HCT116 (cell line): ENCODE measurements at regions not wholly inside any gene's neighbourhood (a gene's known extent, or its start where the extent isn't known, plus 50 kb on each side); places are given as distances from the start of the nearest gene placed in this dataset.

Source experiments
- ATAC-seq: fragments of 200-7000 bp; cut with Tn5 transposase; 2 replicates; pipeline ENCODE4 v1.9.1; 2020; ENCODE audit warnings: mild to moderate bottlenecking, moderate library complexity
- BruUV-seq: library from RNA; stranded (reverse); fragments of 400-500 nt; replicated peaks from 2 replicates; lab custom pipeline; 2021; lab: Mats Ljungman, UMichigan
- CTCF ChIA-PET: fragments of 300-600 bp; sonication (Branson Sonifier 250); formaldehyde crosslinking; loops from one replicate; lab custom pipeline; 2021; ENCODE audit warnings: antibody characterized with exemption; lab: Charles Lee
- POLR2A ChIA-PET: fragments of 300-600, 350-600 bp; sonication (Branson Sonifier 250); formaldehyde crosslinking; loops from one replicate; lab custom pipeline; 2021; ENCODE audit warnings: antibody characterized with exemption; lab: Charles Lee
- RAD21 ChIA-PET, 2 experiments: fragments of 300-600 bp; sonication (Branson Sonifier 250); formaldehyde crosslinking; loops; one replicate each; lab custom pipeline; 2023; ENCODE audit warnings: low total read pairs in 2 of 2; ENCODE audit not compliant: uncharacterized antibody in 2 of 2, unreplicated experiment in 2 of 2, low non-redundant PET in 1 of 2; lab: Charles Lee
- DNase-seq: peaks from one replicate; pipeline ENCODE4 v3.0.0-alpha.2; 2010; ENCODE audit warnings: low read depth, low spot score
- H2AFZ ChIP-seq: fragments of 200-600 bp; shearing (Covaris generic), sonication (generic); 2 replicates; pipeline ENCODE4 v1.6.1; 2017; ENCODE audit warnings: low read depth, mixed run types, mixed read lengths, antibody characterized with exemption, low read length; ENCODE audit not compliant: poor library complexity, severe bottlenecking
- H3K27ac ChIP-seq: 2 replicates; pipeline ENCODE4 v1.5.1; 2012; ENCODE audit warnings: low read depth, low read length
- H3K27me3 ChIP-seq: fragments of 200-600 bp; sonication (generic); 2 replicates; pipeline ENCODE4 v1.6.1; 2016; ENCODE audit warnings: mixed run types, low read length, mixed read lengths; ENCODE audit not compliant: insufficient read depth
- H3K36me3 ChIP-seq, 2 experiments: fragments of 200-500 bp in 1 of 2; fragments of 200-600 bp in 1 of 2; sonication (Bioruptor generic) in 1 of 2; sonication (generic) in 1 of 2; 2 replicates each; pipeline versions ENCODE4 v1.5.1 to v1.6.1; 2014 to 2016; ENCODE audit warnings: low read length in 2 of 2, inconsistent platforms in 1 of 2, mixed read lengths in 1 of 2, mixed run types in 1 of 2; ENCODE audit not compliant: insufficient read depth in 2 of 2, control insufficient read depth in 1 of 2
- H3K4me1 ChIP-seq, 2 experiments: fragments of 200-600 bp in 1 of 2; sonication (generic) in 1 of 2; 2 replicates each; pipeline versions ENCODE4 v1.5.1 to v1.6.1; 2012 to 2017; ENCODE audit warnings: low read length in 2 of 2, inconsistent platforms in 1 of 2, mild to moderate bottlenecking in 1 of 2, mixed read lengths in 1 of 2, mixed run types in 1 of 2, moderate library complexity in 1 of 2; ENCODE audit not compliant: insufficient read depth in 2 of 2, control insufficient read depth in 1 of 2
- H3K4me2 ChIP-seq: fragments of 200-600 bp; sonication (generic); 2 replicates; pipeline ENCODE4 v1.6.1; 2017; ENCODE audit warnings: mixed run types, low read length, mixed read lengths
- H3K4me3 ChIP-seq, 2 experiments: fragments of 200-600 bp in 1 of 2; sonication (generic) in 1 of 2; replicated peaks in 1 of 2; 2 replicates each; pipeline ENCODE4 v1.5.1; 2011 to 2016; ENCODE audit warnings: low read length in 2 of 2, control low read depth in 1 of 2, low read depth in 1 of 2, mild to moderate bottlenecking in 1 of 2, mixed read lengths in 1 of 2, mixed run types in 1 of 2
- H3K79me2 ChIP-seq: fragments of 200-600 bp; sonication (generic); 2 replicates; pipeline ENCODE4 v1.6.1; 2017; ENCODE audit warnings: mild to moderate bottlenecking, mixed run types, low read length, moderate library complexity, mixed read lengths; ENCODE audit not compliant: insufficient read depth
- H3K9ac ChIP-seq: fragments of 200-600 bp; sonication (generic); 2 replicates; pipeline ENCODE4 v1.6.1; 2016; ENCODE audit warnings: low read length, mixed read lengths
- H3K9me2 ChIP-seq: fragments of 200-600 bp; sonication (generic), shearing (Covaris generic); 2 replicates; pipeline ENCODE4 v1.6.1; 2017; ENCODE audit warnings: mixed run types, mild to moderate bottlenecking, moderate library complexity; ENCODE audit not compliant: insufficient read depth
- H3K9me3 ChIP-seq, 2 experiments: fragments of 200-500 bp in 1 of 2; fragments of 200-600 bp in 1 of 2; sonication (Bioruptor generic) in 1 of 2; sonication (generic) in 1 of 2; 2 replicates each; pipeline ENCODE4 v1.6.1; 2014 to 2017; ENCODE audit warnings: low read length in 2 of 2, mixed read lengths in 2 of 2, inconsistent platforms in 1 of 2, low read depth in 1 of 2, mild to moderate bottlenecking in 1 of 2, mixed run types in 1 of 2, moderate library complexity in 1 of 2; ENCODE audit not compliant: control insufficient read depth in 1 of 2, insufficient read depth in 1 of 2
- H4K20me1 ChIP-seq: fragments of 200-600 bp; sonication (generic), shearing (Covaris generic); 2 replicates; pipeline ENCODE4 v1.6.1; 2017; ENCODE audit warnings: mixed run types, mild to moderate bottlenecking, moderate library complexity; ENCODE audit not compliant: insufficient read depth
- CBX3 ChIP-seq: IDR thresholded peaks from 2 replicates; pipeline ENCODE4 v1.6.1; 2012; ENCODE audit warnings: low read depth
- CEBPB ChIP-seq: IDR thresholded peaks from 2 replicates; pipeline ENCODE4 v1.6.1; 2012; ENCODE audit warnings: low read depth
- EGR1 ChIP-seq: IDR thresholded peaks from 2 replicates; pipeline ENCODE4 v1.6.1; 2012; ENCODE audit warnings: low read depth
- ELF1 ChIP-seq: IDR thresholded peaks from 2 replicates; pipeline ENCODE4 v1.6.1; 2012; ENCODE audit warnings: low read depth, borderline replicate concordance
- EZH2 ChIP-seq: fragments of 200-600 bp; sonication (generic); IDR thresholded peaks from 2 replicates; pipeline ENCODE4 v1.6.1; 2017; ENCODE audit warnings: antibody characterized with exemption, mixed run types
- JUND ChIP-seq: IDR thresholded peaks from 2 replicates; pipeline ENCODE4 v1.6.1; 2012
- MAX ChIP-seq: IDR thresholded peaks from 2 replicates; pipeline ENCODE4 v1.6.1; 2012
- POLR2A ChIP-seq: IDR thresholded peaks from 2 replicates; pipeline ENCODE4 v1.7.0; 2011; ENCODE audit warnings: borderline replicate concordance; ENCODE audit not compliant: insufficient read depth, insufficient read length; ENCODE audit errors: extremely low read depth
- SIN3A ChIP-seq: IDR thresholded peaks from 2 replicates; pipeline ENCODE4 v1.6.1; 2012; ENCODE audit warnings: low read depth
- ZBTB33 ChIP-seq: IDR thresholded peaks from 2 replicates; pipeline ENCODE4 v1.6.1; 2011; ENCODE audit warnings: mild to moderate bottlenecking, low read length, moderate library complexity; ENCODE audit not compliant: insufficient replicate concordance; ENCODE audit errors: extremely low read depth
- ZFX ChIP-seq: fragments of 450-650 bp; IDR thresholded peaks from 2 replicates; pipeline ENCODE4 v1.6.1; 2017
- intact Hi-C: fragments of 100-400 bp; cut with micrococcal nuclease; formaldehyde crosslinking; loops from 2 replicates; pipeline ENCODE4 v1.10.0; 2022
- TF ChIP-seq, protein P1 (sequence below): IDR thresholded peaks from 2 replicates; pipeline ENCODE4 v1.6.1; 2012; ENCODE audit warnings: low read depth
- TF ChIP-seq, protein P2 (sequence below): IDR thresholded peaks from 2 replicates; pipeline ENCODE4 v1.6.1; 2012

GRCh38 chr7:81534996-81535395 is 234.9 kb downstream of the HGF start (continued):
- TF ChIP-seq, protein P1, sequence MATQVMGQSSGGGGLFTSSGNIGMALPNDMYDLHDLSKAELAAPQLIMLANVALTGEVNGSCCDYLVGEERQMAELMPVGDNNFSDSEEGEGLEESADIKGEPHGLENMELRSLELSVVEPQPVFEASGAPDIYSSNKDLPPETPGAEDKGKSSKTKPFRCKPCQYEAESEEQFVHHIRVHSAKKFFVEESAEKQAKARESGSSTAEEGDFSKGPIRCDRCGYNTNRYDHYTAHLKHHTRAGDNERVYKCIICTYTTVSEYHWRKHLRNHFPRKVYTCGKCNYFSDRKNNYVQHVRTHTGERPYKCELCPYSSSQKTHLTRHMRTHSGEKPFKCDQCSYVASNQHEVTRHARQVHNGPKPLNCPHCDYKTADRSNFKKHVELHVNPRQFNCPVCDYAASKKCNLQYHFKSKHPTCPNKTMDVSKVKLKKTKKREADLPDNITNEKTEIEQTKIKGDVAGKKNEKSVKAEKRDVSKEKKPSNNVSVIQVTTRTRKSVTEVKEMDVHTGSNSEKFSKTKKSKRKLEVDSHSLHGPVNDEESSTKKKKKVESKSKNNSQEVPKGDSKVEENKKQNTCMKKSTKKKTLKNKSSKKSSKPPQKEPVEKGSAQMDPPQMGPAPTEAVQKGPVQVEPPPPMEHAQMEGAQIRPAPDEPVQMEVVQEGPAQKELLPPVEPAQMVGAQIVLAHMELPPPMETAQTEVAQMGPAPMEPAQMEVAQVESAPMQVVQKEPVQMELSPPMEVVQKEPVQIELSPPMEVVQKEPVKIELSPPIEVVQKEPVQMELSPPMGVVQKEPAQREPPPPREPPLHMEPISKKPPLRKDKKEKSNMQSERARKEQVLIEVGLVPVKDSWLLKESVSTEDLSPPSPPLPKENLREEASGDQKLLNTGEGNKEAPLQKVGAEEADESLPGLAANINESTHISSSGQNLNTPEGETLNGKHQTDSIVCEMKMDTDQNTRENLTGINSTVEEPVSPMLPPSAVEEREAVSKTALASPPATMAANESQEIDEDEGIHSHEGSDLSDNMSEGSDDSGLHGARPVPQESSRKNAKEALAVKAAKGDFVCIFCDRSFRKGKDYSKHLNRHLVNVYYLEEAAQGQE = no peak
- TF ChIP-seq EZH2 (no peak), CBX3 (no peak), POLR2A (no peak), CEBPB (no peak)

DNA sequence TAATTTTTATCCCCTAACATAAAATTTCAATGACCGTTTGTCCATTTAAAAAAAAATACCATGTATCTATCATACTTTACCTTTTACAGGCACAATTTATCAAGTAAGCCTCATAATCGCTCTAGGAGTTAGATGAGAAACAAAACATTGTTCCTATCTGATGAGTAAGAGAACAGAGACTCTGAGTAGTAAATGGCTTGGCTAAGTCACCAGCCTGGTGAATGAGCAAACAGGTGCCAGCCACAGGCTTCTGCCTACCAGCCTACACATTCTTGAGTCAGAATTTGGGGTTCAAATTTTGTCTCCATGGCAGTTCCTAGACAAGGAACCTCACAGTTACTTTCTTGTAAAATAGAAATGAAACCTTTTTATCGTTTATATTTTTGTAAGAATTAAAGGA is 235.4 kb downstream of the HGF start:
- Histone ChIP-seq H3K4me3 (no peak overlapping the region), H3K27ac (no peak overlapping the region), H4K20me1 (no peaks in the 10 kb centered on the region), H3K27me3 (no peaks in the 10 kb centered on the region), H3K9me3 (no peaks in the 10 kb centered on the region), H2AFZ (no peak overlapping the region), H3K9me2 (no peaks in the 10 kb centered on the region), H3K4me2 (no peak overlapping the region), H3K79me2 (no peaks in the 10 kb centered on the region), H3K36me3 (no peaks in the 10 kb centered on the region), H3K4me1 (no peaks in the 10 kb centered on the region), H3K9ac (no peak overlapping the region)
- ChIA-PET CTCF (no interaction called here), POLR2A (no interaction called here), RAD21 (no interaction called here)
- no TSS peak for BruUV-seq
- DNase-seq (no peak), ATAC-seq (no peak)
- TF ChIP-seq MAX (no peak), CEBPB (no peak), EGR1 (no peak), CBX3 (no peak), ELF1 (no peak), ZBTB33 (no peak), ZFX (no peak), JUND (no peak), SIN3A (no peak)
- TF ChIP-seq, protein P2, sequence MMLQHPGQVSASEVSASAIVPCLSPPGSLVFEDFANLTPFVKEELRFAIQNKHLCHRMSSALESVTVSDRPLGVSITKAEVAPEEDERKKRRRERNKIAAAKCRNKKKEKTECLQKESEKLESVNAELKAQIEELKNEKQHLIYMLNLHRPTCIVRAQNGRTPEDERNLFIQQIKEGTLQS = no peak
- intact Hi-C loops = no loop called here
